ENCODE measurements at regions not wholly inside any gene's neighbourhood (a gene's known extent, or its start where the extent isn't known, plus 50 kb on each side); places are given as distances from the start of the nearest gene placed in this dataset.

DNA sequence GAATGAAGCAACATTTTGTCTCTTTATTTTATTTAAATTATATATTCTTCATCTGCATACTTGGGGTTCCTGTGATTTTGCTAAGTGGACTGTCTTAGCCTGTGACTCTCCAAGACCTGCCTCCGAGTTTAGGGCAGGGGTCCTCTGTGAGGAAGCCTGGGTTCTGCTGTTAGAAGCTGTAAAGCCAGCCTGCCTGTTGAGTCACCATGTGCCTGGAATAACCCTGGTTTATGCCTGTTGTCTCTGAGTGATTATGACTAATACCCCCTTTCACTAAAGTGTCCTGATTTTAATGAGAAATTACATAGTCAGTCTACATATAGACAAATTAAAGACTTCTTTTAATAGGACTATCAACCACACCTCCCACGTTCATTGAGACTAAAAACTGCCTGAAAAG lies 369.1 kb downstream of the ZNF521 start:
- 84 to 95% methylated on average over 2 of the region's 2 CpGs for WGBS, 2 donors
- no peak for ATAC-seq (ENCODE audit: insufficient read depth, low FRiP score)

DNA sequence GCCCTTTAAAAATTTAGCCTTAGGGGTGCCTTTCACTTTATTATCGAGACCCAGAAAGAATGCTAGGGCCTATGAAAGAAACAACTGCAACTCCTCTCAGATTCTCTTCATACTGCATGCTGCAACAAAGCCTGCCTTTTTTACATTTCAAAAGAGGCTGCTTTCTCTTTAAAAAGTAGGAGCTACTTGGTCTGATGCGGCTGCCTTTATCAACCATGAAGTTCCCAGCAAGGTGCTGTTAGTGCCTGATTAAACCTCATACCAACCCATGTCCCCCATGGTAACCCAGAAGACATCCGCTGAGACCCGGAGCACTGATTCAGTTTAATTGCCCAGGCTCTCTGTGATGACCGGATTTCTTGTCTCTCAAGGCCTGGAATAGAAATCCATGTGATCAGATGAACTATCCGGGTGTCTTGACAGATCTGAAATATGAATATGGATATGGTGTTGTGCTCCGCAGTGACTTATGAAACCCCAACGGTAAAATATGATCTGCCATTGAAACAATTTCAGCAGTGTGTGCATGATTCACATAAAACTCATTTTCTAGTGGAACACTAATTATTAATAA lies 368.3 kb downstream of the ZNF521 start:
- TF ChIP-seq, protein P1, sequence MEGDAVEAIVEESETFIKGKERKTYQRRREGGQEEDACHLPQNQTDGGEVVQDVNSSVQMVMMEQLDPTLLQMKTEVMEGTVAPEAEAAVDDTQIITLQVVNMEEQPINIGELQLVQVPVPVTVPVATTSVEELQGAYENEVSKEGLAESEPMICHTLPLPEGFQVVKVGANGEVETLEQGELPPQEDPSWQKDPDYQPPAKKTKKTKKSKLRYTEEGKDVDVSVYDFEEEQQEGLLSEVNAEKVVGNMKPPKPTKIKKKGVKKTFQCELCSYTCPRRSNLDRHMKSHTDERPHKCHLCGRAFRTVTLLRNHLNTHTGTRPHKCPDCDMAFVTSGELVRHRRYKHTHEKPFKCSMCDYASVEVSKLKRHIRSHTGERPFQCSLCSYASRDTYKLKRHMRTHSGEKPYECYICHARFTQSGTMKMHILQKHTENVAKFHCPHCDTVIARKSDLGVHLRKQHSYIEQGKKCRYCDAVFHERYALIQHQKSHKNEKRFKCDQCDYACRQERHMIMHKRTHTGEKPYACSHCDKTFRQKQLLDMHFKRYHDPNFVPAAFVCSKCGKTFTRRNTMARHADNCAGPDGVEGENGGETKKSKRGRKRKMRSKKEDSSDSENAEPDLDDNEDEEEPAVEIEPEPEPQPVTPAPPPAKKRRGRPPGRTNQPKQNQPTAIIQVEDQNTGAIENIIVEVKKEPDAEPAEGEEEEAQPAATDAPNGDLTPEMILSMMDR (IDR thresholded peaks at IDR 0.05; ENCODE audit: control extremely low read depth, extremely low read depth): no peak
- Histone ChIP-seq H3K27ac (ENCODE audit: low read depth in 1 of 2, low read length in 1 of 2) (no peak overlapping the region), H3K36me3 (ENCODE audit: control insufficient read depth in 4 of 4, insufficient read depth in 4 of 4, low read length in 4 of 4) (no peaks in the 10 kb centered on the region), H3K9me3 (ENCODE audit: control insufficient read depth in 4 of 4, insufficient read depth in 3 of 4, low read length in 3 of 4) (no peaks in the 10 kb centered on the region), H3K4me3 (no peak overlapping the region), H3K27me3 (ENCODE audit: control insufficient read depth in 3 of 3, insufficient read depth in 3 of 3, low read length in 2 of 3) (peaks cover 0 to 2% (median 0%) of the 10 kb centered on the region in 3 donors), H3K4me1 (ENCODE audit: control insufficient read depth in 5 of 5, insufficient read depth in 5 of 5, low read length in 5 of 5) (peaks cover 0 to 33% (median 0%) of the 10 kb centered on the region in 5 donors), H3K9ac (ENCODE audit: insufficient read depth in 1 of 2, low read length in 2 of 2) (no peak overlapping the region)
- ATAC-seq (ENCODE audit: insufficient read depth, low FRiP score) (no peak), DNase-seq (no peak)
- WGBS, 2 donors: 85 to 95% methylated on average over 8 of the region's 8 CpGs

More for the DNA sequence above, 369.1 kb downstream of the ZNF521 start:
- Histone ChIP-seq H3K36me3 (ENCODE audit: control insufficient read depth in 4 of 4, insufficient read depth in 4 of 4, low read length in 4 of 4) (no peaks in the 10 kb centered on the region), H3K27ac (ENCODE audit: low read depth in 1 of 2, low read length in 1 of 2) (no peak overlapping the region), H3K27me3 (ENCODE audit: control insufficient read depth in 3 of 3, insufficient read depth in 3 of 3, low read length in 2 of 3) (peaks cover 0 to 2% (median 0%) of the 10 kb centered on the region in 3 donors), H3K4me1 (ENCODE audit: control insufficient read depth in 5 of 5, insufficient read depth in 5 of 5, low read length in 5 of 5) (peaks cover 0 to 28% (median 0%) of the 10 kb centered on the region in 5 donors), H3K9me3 (ENCODE audit: control insufficient read depth in 4 of 4, insufficient read depth in 3 of 4, low read length in 3 of 4) (no peaks in the 10 kb centered on the region), H3K9ac (ENCODE audit: insufficient read depth in 1 of 2, low read length in 2 of 2) (no peak overlapping the region), H3K4me3 (no peak overlapping the region)
- DNase-seq: no peak
- TF ChIP-seq, protein P1 (IDR thresholded peaks at IDR 0.05; ENCODE audit: control extremely low read depth, extremely low read depth): no peak

DNA sequence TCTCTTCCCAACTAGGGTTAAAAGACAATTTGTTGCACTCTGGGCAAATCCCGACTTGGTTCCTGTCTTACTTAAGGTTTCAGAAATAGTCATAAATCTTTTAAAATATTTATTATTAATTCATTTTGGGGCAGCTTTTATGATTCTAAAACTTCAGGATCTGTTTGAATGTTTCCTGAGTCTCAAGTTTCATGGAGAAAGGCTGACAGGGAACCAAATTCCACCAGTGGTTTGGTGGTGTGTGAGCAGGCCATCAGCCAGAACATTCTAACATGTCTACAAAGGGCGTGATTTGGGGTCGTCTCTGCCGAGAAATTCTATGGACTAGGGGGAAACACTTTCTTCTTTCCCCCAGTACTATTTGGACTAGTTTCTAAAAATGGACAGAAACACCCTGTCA lies 366.4 kb downstream of the ZNF521 start:
- ATAC-seq (ENCODE audit: insufficient read depth, low FRiP score): no peak
- TF ChIP-seq, protein P1 (IDR thresholded peaks at IDR 0.05; ENCODE audit: control extremely low read depth, extremely low read depth): no peak
- H3K9me3 ChIP-seq (ENCODE audit: control insufficient read depth in 4 of 4, insufficient read depth in 3 of 4, low read length in 3 of 4): no peaks in the 10 kb centered on the region
- H3K36me3 ChIP-seq (ENCODE audit: control insufficient read depth in 4 of 4, insufficient read depth in 4 of 4, low read length in 4 of 4): no peaks in the 10 kb centered on the region
- H3K27ac ChIP-seq (ENCODE audit: low read depth in 1 of 2, low read length in 1 of 2): no peak overlapping the region
- peaks cover 0 to 2% (median 0%) of the 10 kb centered on the region in 3 donors for H3K27me3 ChIP-seq (ENCODE audit: control insufficient read depth in 3 of 3, insufficient read depth in 3 of 3, low read length in 2 of 3)
- peak in 2 of 3 donors; percentile 20 to 50 for DNase-seq
- WGBS, 2 donors: 73 to 76% methylated on average over 4 of the region's 4 CpGs
- no peak overlapping the region for H3K9ac ChIP-seq (ENCODE audit: insufficient read depth in 1 of 2, low read length in 2 of 2)
- H3K4me3 ChIP-seq: no peak overlapping the region
- H3K4me1 ChIP-seq (ENCODE audit: control insufficient read depth in 5 of 5, insufficient read depth in 5 of 5, low read length in 5 of 5): peaks cover 0 to 43% (median 4%) of the 10 kb centered on the region in 5 donors
